ENCODE measurements at regions not wholly inside any gene's neighbourhood (a gene's known extent, or its start where the extent isn't known, plus 50 kb on each side); places are given as distances from the start of the nearest gene placed in this dataset.

DNA sequence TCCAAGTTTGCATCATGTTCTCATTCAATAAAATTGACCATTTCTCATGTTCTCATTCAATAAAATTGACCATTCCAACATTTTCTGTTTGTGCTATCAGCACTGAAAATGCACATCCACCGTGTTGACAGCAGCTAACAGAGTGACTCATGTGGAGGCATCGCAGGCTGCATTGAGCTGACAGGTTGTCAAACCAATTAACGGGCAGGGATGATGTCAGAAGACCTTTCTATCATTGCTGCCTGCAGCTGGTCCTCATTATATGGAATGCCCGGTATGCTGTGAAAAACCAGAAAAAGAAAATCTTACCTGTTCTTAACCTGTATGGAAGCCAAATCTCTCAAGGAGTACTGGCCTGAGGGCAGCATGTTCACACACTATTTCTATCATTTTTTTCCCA is 202.0 kb downstream of the SMIM20 start:
- H3K36me3 Mint-ChIP-seq (ENCODE audit: insufficient read depth): no peaks in the 10 kb centered on the region
- no peak overlapping the region for H3K27ac Mint-ChIP-seq

DNA sequence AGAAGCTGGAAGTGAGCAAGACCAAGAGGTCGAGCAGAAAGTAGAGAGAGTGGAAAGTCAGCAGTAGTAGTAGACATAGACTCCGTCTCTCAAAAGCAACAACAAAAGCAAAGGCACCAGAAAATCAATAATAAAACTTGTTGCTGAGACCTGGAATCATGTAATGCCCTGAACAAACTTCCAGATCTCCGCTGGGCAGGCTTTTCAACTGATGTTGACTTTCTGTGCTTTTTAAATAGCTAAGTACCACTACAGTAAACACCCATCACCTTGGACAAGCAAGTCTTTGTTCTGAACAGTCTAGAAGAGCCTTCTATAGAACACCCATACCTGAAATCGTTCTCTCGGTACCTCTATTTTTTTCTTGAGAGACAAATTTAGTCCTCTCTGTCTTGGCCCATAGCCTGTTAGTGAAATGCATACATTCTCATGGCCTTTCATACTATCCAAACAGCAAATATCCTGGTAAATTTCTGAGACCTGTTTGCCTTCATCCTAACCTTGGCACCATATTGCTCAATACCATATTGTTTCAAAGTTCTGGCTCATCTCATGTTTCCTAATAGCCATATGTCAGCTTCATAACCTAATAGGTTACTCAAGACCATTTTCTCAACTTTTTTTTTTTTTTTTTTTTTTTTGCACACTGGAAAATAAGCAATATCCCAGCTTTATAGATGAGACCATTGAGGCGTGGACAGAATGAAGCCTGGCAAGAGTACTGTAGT is 200.6 kb upstream of the RBPJ start:
- H3K4me1 Mint-ChIP-seq (ENCODE audit: low read depth in 2 of 2): no peaks in the 10 kb centered on the region
- H3K36me3 Mint-ChIP-seq (ENCODE audit: insufficient read depth): no peaks in the 10 kb centered on the region
- no peak overlapping the region for H3K27ac Mint-ChIP-seq
- H3K27me3 Mint-ChIP-seq: no peaks in the 10 kb centered on the region
- no peak for ATAC-seq (replicated peaks)
- H3K4me3 Mint-ChIP-seq: no peak overlapping the region
- H3K9me3 Mint-ChIP-seq: no peaks in the 10 kb centered on the region
- DNase-seq: no peak

More for the DNA sequence above, 202.0 kb downstream of the SMIM20 start:
- peaks cover 8 to 11% of the 10 kb centered on the region in 2 donors for H3K27me3 Mint-ChIP-seq
- DNase-seq (no peak), ATAC-seq (replicated peaks) (no peak)
- no peak overlapping the region for H3K4me3 Mint-ChIP-seq
- no peaks in the 10 kb centered on the region for H3K4me1 Mint-ChIP-seq (ENCODE audit: low read depth in 2 of 2)
- peaks cover 0 to 5% of the 10 kb centered on the region in 2 donors for H3K9me3 Mint-ChIP-seq

DNA sequence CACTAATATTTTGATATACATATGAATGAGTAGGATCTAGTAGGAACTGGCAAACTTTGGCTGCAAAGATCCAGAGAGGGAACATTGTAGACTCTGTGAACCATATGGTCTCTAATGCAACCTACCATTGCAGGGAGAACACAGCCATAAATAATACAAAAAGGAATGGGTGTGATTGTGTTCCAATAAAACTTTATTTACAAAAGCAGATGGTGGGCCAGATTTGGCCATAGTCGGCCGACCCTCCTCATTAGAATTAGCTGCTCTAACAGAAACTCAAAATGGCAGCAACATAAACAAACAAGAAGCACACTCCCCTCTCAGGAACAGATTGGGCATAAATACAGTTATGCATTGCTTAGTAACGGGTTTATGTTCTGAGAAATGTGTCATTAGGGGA is 198.1 kb upstream of the RBPJ start:
- H3K36me3 Mint-ChIP-seq (ENCODE audit: insufficient read depth): no peaks in the 10 kb centered on the region
- ATAC-seq (replicated peaks): no peak
- DNase-seq: no peak
- no peaks in the 10 kb centered on the region for H3K27me3 Mint-ChIP-seq
- H3K9me3 Mint-ChIP-seq: no peaks in the 10 kb centered on the region
- H3K4me3 Mint-ChIP-seq: no peak overlapping the region
- peaks cover 0 to 10% of the 10 kb centered on the region in 2 donors for H3K4me1 Mint-ChIP-seq (ENCODE audit: low read depth in 2 of 2)
- H3K27ac Mint-ChIP-seq: no peak overlapping the region

DNA sequence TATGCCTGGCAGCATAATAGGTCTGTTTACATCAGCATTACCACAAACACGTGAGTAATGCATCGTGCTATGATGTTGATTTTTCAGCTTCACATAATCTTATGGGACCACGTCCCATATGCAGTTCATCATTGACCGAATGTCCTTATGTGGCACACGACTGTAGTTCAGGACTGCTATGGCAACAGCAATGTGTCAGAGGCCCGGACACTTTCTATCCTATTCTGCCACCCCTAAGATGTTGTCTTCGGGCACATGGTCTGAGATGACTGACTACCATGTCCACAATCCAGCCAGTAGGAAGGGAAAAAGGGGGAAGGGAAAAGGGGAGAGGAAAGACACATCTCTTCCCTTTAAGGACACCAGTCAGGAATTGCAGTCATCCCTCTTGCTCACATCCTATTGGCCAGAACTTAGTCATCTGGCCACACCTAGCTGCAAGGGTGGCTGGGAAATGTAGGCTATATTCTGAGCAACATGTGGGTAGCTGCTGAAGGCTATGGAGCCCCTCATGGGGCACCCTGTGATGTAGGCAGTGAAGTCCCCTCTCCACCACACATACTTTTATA is 196.0 kb upstream of the RBPJ start:
- no peaks in the 10 kb centered on the region for H3K9me3 Mint-ChIP-seq
- H3K27me3 Mint-ChIP-seq: no peaks in the 10 kb centered on the region
- ATAC-seq (replicated peaks) (no peak), DNase-seq (no peak)
- no peak overlapping the region for H3K4me3 Mint-ChIP-seq
- peaks cover 0 to 10% of the 10 kb centered on the region in 2 donors for H3K4me1 Mint-ChIP-seq (ENCODE audit: low read depth in 2 of 2)
- no peak overlapping the region for H3K27ac Mint-ChIP-seq
- no peaks in the 10 kb centered on the region for H3K36me3 Mint-ChIP-seq (ENCODE audit: insufficient read depth)

DNA sequence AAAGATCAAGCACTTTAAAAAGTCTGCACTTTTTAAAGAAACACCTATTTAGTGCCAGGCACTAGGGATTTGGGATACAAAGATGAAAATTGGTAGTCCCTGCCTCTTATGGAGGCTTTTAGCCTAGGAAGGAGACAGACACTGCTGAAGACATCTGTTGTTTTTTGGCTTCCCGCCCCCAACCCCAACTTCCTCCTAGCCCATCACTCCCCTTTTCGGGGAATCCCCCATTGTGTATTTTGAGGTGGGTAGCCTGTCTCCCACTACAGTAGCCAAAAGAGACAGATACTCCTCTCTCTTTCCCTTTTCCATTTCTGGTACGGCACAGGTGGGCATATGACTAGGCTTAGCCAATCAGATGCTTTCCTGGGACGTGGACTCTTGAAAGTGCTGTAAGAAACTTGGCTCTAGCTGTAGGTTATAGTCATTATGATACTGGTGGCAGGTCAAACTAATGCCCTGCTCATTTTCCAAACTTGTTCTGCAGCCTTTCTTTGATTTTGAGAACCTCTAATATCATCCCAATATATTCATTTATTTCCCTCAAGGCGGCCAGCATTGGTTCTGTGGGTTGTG is 194.6 kb upstream of the RBPJ start:
- peaks cover 10 to 18% of the 10 kb centered on the region in 2 donors for H3K4me1 Mint-ChIP-seq (ENCODE audit: low read depth in 2 of 2)
- no peaks in the 10 kb centered on the region for H3K27me3 Mint-ChIP-seq
- DNase-seq (peak in 2 of 3 experiments; percentile 7 to 14), ATAC-seq (replicated peaks) (peak; percentile 37)
- no peak overlapping the region for H3K4me3 Mint-ChIP-seq
- H3K27ac Mint-ChIP-seq: peak overlapping the region in 1 of 2 donors; percentile 62
- H3K9me3 Mint-ChIP-seq: no peaks in the 10 kb centered on the region
- peaks cover 2% of the 10 kb centered on the region for H3K36me3 Mint-ChIP-seq (ENCODE audit: insufficient read depth)

DNA sequence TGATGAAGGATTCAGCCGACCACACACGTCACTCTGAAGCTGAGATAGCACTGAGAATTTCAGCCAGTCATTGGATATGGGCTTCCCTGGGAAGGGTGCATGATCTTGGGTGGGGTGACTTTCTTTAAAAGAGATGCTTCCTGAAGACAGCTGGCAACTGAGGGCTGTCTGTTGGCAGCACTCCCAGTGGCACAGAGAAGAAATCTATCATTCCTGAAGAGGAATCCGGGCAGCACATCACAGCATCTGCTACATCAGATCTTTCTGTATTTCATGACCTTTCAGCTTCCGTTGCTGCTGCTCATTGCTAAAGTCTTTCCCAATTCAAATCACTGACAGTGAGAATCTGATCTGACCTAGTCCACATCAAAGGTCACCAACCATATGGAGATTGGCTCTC is 193.8 kb upstream of the RBPJ start:
- ATAC-seq (replicated peaks): no peak
- H3K36me3 Mint-ChIP-seq (ENCODE audit: insufficient read depth): peaks cover 9% of the 10 kb centered on the region
- DNase-seq: no peak
- no peaks in the 10 kb centered on the region for H3K27me3 Mint-ChIP-seq
- peak overlapping the region in 1 of 2 donors; percentile 62 for H3K27ac Mint-ChIP-seq
- H3K4me3 Mint-ChIP-seq: no peak overlapping the region
- H3K9me3 Mint-ChIP-seq: no peaks in the 10 kb centered on the region
- peaks cover 18 to 26% of the 10 kb centered on the region in 2 donors for H3K4me1 Mint-ChIP-seq (ENCODE audit: low read depth in 2 of 2)

DNA sequence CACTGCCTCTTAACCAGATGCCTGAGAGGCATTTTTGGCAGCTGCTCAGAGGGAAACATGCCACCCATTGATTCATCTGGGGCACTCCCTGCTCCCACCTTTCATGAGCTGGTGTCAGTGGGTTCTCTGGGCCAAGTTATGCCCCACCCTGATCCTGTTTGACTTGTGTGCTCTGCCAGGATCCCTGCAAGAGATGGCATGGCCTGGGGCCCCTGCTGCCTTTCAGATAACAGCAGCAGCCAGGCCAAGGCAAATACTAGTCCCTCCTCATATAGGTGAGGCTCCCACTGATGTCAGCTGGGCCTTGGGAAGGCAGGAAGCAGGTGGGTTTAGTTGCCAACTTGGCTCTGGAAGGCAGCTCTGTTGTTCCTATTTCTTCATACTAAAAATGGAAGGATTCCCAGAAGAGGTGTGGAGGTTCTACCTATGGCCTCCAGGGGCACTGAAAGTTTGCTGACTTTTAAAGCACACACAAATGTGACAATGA is 192.9 kb upstream of the RBPJ start:
- Mint-ChIP-seq H3K27me3 (no peaks in the 10 kb centered on the region), H3K9me3 (no peaks in the 10 kb centered on the region), H3K36me3 (ENCODE audit: insufficient read depth) (peaks cover 9% of the 10 kb centered on the region), H3K4me1 (ENCODE audit: low read depth in 2 of 2) (peaks cover 27 to 35% of the 10 kb centered on the region in 2 donors), H3K27ac (peak overlapping the region in 1 of 2 donors; percentile 26), H3K4me3 (no peak overlapping the region)
- ATAC-seq (replicated peaks) (no peak), DNase-seq (no peak)

DNA sequence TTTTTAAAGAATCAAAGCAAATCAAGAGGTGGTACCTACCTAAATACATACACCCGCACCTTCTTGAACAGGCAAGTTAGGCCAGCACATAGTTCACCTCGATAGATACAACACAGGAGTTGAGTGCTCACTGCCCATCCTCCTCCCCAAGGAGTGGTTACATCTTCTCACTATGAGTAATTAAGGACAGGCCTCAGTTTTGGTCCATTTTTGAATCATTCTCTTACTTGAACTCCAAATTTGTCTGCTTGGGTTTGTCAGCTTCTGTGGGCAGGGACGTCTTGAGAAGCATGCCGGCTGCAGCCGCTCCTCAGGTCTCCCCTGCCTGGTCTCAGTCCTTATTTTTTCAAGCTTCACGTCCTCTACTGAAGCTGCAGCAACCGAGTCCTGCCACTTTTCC is 190.6 kb upstream of the RBPJ start:
- DNase-seq (peak in 1 of 3 experiments; percentile 4), ATAC-seq (replicated peaks) (no peak)
- no peak overlapping the region for H3K4me3 Mint-ChIP-seq

DNA sequence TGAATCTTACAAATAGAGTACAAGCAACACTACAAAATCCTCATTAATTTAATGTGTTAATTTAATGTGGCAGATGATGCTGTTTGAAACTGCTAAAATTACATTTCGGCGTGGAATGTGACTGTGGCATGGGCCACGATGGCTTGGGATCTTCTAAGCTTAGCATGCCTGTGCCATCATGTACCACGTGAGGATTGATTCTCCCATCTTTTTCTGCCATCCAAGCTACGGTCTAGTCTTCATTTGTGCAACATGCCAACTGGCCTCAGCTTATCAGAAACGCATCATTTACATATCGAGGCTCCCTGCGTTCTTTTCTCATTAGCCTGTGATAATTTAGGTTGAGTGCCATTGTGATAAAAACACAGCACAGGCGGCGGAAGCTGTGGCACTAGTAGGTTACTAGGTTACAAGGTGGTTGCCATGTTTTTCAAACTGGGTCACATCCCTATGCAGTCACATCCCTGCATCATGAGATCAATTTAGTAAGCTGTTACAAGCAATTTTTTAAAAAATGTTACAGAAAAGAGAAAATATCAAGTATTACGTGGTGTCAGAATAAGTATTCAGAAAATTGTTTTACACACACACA is 189.9 kb upstream of the RBPJ start:
- ATAC-seq (replicated peaks) (peak; percentile 67), DNase-seq (peak in 2 of 3 experiments; percentile 44)
- Mint-ChIP-seq H3K36me3 (ENCODE audit: insufficient read depth) (peaks cover 12% of the 10 kb centered on the region), H3K9me3 (no peaks in the 10 kb centered on the region), H3K4me1 (ENCODE audit: low read depth in 2 of 2) (peaks cover 33 to 39% of the 10 kb centered on the region in 2 donors), H3K27ac (peak overlapping the region; percentile 91 to 96), H3K4me3 (peak overlapping the region; percentile 60 to 68), H3K27me3 (peaks cover 5 to 10% of the 10 kb centered on the region in 2 donors)

More for the DNA sequence above, 190.6 kb upstream of the RBPJ start:
- Mint-ChIP-seq H3K27ac (peak overlapping the region in 1 of 2 donors; percentile 91), H3K9me3 (no peaks in the 10 kb centered on the region), H3K4me1 (ENCODE audit: low read depth in 2 of 2) (peaks cover 33 to 43% of the 10 kb centered on the region in 2 donors), H3K27me3 (peaks cover 0 to 3% of the 10 kb centered on the region in 2 donors), H3K36me3 (ENCODE audit: insufficient read depth) (peaks cover 12% of the 10 kb centered on the region)

DNA sequence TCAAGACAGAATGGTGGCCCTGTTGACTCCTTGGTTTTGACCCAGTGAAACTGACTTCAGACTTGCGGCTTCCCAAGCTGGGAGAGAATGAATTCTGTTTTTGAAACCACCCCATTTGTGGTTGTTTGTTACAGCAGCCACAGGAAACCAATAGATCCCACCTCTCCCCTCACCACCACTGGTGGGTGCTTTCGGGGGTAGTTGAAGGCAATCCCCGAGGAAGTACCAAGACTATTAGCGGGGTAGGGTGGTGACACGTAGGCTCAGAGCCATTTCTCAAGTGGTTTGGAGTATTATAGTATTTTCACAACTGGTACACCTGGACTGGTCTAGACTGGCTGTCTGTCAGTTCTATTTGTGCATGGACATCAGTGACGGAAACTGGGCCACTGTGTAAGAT is 189.1 kb upstream of the RBPJ start:
- Mint-ChIP-seq H3K27ac (peak overlapping the region; percentile 91 to 96), H3K27me3 (peaks cover 12 to 18% of the 10 kb centered on the region in 2 donors), H3K9me3 (no peaks in the 10 kb centered on the region), H3K36me3 (ENCODE audit: insufficient read depth) (peaks cover 12% of the 10 kb centered on the region), H3K4me1 (ENCODE audit: low read depth in 2 of 2) (peaks cover 33% of the 10 kb centered on the region in 2 donors), H3K4me3 (peak overlapping the region; percentile 60 to 68)
- peak; percentile 81 for ATAC-seq (replicated peaks)
- DNase-seq: peak; percentile 47 to 70 (median 64)

DNA sequence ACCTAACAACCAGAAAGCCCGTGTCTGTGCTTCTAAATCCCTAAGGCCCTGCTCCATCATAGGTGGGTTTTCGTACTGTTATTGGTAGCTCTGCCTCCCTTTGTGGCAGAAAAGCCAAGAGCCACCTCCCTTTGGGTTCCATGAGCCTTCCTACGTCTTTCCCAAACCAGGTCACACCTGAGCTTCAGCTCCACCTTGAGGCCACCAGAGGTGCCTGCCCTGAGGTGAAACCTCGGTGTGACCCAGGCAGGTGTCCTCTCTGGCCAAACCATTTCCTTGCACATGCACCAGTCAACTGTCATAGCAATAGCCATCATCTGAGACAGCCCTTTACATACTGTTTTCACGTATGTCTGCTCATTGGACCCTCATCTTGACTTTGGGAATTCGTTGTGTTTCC is 188.0 kb upstream of the RBPJ start:
- Mint-ChIP-seq H3K4me1 (ENCODE audit: low read depth in 2 of 2) (peaks cover 32 to 33% of the 10 kb centered on the region in 2 donors), H3K36me3 (ENCODE audit: insufficient read depth) (peaks cover 12% of the 10 kb centered on the region), H3K4me3 (peak overlapping the region; percentile 60 to 68), H3K27ac (peak overlapping the region; percentile 91 to 96), H3K27me3 (peaks cover 12 to 19% of the 10 kb centered on the region in 2 donors), H3K9me3 (no peaks in the 10 kb centered on the region)
- DNase-seq: no peak
- ATAC-seq (replicated peaks): no peak

DNA sequence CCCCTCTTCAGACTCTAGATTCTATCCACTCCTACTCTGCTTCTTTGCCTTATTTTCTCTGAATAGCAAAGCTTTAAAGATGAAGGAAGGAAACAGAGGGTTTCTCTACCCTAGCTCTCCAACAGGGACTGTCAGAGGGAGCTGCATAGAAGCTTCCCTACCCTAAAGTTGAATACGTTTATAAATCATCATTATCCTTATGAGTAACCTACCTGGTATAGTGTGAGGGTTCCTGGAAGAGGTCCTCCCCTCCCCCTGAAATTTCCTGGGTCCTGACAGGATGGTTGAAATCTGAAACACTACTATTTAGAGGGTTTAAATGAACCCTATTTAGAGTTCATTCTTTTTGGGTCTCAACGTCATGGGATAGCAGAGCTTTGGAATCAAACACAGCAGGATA is 187.0 kb upstream of the RBPJ start:
- peak overlapping the region in 1 of 2 donors; percentile 96 for H3K27ac Mint-ChIP-seq
- no peaks in the 10 kb centered on the region for H3K9me3 Mint-ChIP-seq
- peaks cover 12% of the 10 kb centered on the region for H3K36me3 Mint-ChIP-seq (ENCODE audit: insufficient read depth)
- peaks cover 12 to 25% of the 10 kb centered on the region in 2 donors for H3K27me3 Mint-ChIP-seq
- H3K4me3 Mint-ChIP-seq: no peak overlapping the region
- peaks cover 32 to 33% of the 10 kb centered on the region in 2 donors for H3K4me1 Mint-ChIP-seq (ENCODE audit: low read depth in 2 of 2)
- no peak for DNase-seq
- ATAC-seq (replicated peaks): no peak

DNA sequence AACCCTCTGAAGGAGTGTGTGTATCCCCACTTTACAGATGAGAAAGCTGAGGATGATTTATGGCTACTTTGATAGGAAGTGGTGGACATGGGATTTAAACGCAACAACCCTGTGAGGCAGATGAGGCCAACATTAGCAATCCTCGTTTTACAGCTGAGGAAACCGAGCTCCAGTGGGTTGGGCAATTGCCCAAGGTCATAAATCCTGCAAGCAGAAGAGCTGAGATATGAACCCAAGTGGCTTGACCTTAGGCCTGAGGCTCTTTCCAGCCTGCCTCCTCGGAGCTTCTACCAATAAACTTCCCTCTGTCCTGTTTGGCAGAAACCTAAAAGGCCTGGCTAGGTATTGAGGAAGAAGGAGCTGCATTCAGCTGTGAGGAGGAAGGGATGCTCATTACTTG is 185.5 kb upstream of the RBPJ start:
- ATAC-seq (replicated peaks) (no peak), DNase-seq (no peak)
- Mint-ChIP-seq H3K27ac (no peak overlapping the region), H3K36me3 (ENCODE audit: insufficient read depth) (peaks cover 12% of the 10 kb centered on the region), H3K4me1 (ENCODE audit: low read depth in 2 of 2) (peaks cover 31 to 34% of the 10 kb centered on the region in 2 donors), H3K27me3 (peaks cover 12 to 25% of the 10 kb centered on the region in 2 donors), H3K4me3 (no peak overlapping the region), H3K9me3 (no peaks in the 10 kb centered on the region)
